ENCODE measurements at regions not wholly inside any gene's neighbourhood (a gene's known extent, or its start where the extent isn't known, plus 50 kb on each side); places are given as distances from the start of the nearest gene placed in this dataset.

- TF ChIP-seq EZH2 (IDR thresholded peaks at IDR 0.05; ENCODE audit: insufficient read depth, low read length) (no peak), CTCF (IDR thresholded peaks at IDR 0.05; ENCODE audit: insufficient read depth, low read depth, low read length) (no peak)
Measured at GRCh38 chr1:29478151-29478791, 241.9 kb downstream of the PTPRU start.
